Suppressor macrophage treated with lipopolysaccharide for 1 hour (primary cell): ENCODE measurements at regions not wholly inside any gene's neighbourhood (a gene's known extent, or its start where the extent isn't known, plus 50 kb on each side); places are given as distances from the start of the nearest gene placed in this dataset.

Experiments used
- DNase-seq, 3 donors: peaks; one replicate each; pipeline ENCODE4 v3.0.0-alpha.2; 2020 to 2022

- DNase-seq = no peak
Measured at GRCh38 chr7:130881091-130881798, 147.2 kb upstream of the KLF14 start.

- DNase-seq = no peak
Measured at GRCh38 chr7:130881799-130882141, 147.8 kb upstream of the KLF14 start.

GRCh38 chr7:130882396-130882795 is 148.4 kb upstream of the KLF14 start:
- DNase-seq = no peak

- no peak for DNase-seq
Measured at GRCh38 chr7:130883928-130884327, 149.9 kb upstream of the KLF14 start.

GRCh38 chr7:130884437-130885417 is 150.7 kb upstream of the KLF14 start:
- DNase-seq = no peak

GRCh38 chr7:130886438-130887135 is 152.6 kb upstream of the KLF14 start:
- no peak for DNase-seq

- peak; percentile 70 to 89 (median 81) for DNase-seq
Measured at GRCh38 chr7:130887182-130887956, 153.4 kb upstream of the KLF14 start.

GRCh38 chr7:130887957-130888371 is 154.0 kb upstream of the KLF14 start:
- peak in 1 of 3 donors; percentile 69 for DNase-seq

GRCh38 chr7:130888468-130888867 is 154.5 kb upstream of the KLF14 start:
- no peak for DNase-seq

GRCh38 chr7:130890176-130891020 is 156.4 kb upstream of the KLF14 start:
- no peak for DNase-seq

GRCh38 chr7:130891254-130892094 is 157.5 kb upstream of the KLF14 start:
- no peak for DNase-seq

- peak; percentile 82 to 93 (median 91) for DNase-seq
Measured at GRCh38 chr7:130893441-130893894, 159.5 kb upstream of the KLF14 start.

- DNase-seq = no peak
Measured at GRCh38 chr7:130894146-130894908, 160.3 kb upstream of the KLF14 start.

- DNase-seq = no peak
Measured at GRCh38 chr7:130894909-130895750, 161.1 kb upstream of the KLF14 start.

GRCh38 chr7:130896051-130896881 is 162.3 kb upstream of the KLF14 start:
- peak; percentile 67 to 71 (median 68) for DNase-seq

- DNase-seq = peak; percentile 85 to 88 (median 88)
Measured at GRCh38 chr7:130896898-130897514, 163.0 kb upstream of the KLF14 start.
